ENCODE measurements at regions not wholly inside any gene's neighbourhood (a gene's known extent, or its start where the extent isn't known, plus 50 kb on each side); places are given as distances from the start of the nearest gene placed in this dataset.

DNA sequence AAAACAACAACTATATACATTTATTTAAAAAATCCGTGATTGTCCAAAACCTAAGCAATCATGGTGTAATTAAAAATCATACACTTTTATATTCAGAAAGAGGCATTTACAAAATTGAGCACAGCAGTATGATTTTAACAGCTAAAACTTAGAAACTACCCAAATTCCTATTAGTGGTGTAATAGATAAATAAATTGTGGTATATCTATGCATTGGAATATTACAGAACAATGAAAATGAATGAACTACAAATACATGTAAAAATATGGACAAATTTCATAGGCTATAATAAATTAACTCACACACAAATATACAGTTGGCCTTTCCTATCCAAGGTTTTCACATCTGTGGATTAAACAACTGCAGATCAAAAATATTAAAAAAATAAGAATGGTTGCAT, 700.5 kb upstream of the ARPP21 start:
- TF ChIP-seq, protein P1, sequence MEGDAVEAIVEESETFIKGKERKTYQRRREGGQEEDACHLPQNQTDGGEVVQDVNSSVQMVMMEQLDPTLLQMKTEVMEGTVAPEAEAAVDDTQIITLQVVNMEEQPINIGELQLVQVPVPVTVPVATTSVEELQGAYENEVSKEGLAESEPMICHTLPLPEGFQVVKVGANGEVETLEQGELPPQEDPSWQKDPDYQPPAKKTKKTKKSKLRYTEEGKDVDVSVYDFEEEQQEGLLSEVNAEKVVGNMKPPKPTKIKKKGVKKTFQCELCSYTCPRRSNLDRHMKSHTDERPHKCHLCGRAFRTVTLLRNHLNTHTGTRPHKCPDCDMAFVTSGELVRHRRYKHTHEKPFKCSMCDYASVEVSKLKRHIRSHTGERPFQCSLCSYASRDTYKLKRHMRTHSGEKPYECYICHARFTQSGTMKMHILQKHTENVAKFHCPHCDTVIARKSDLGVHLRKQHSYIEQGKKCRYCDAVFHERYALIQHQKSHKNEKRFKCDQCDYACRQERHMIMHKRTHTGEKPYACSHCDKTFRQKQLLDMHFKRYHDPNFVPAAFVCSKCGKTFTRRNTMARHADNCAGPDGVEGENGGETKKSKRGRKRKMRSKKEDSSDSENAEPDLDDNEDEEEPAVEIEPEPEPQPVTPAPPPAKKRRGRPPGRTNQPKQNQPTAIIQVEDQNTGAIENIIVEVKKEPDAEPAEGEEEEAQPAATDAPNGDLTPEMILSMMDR (IDR thresholded peaks at IDR 0.05; ENCODE audit: extremely low read depth in 1 of 2, insufficient read depth in 1 of 2, low read depth in 1 of 2, low read length in 2 of 2) = no peak
- TF ChIP-seq POLR2A (IDR thresholded peaks at IDR 0.05; ENCODE audit: low read depth, low read length) = no peak

Measured in endothelial cell of umbilical vein (primary cell).